Tongue (tissue), 1 donor: ENCODE measurements at regions not wholly inside any gene's neighbourhood (a gene's known extent, or its start where the extent isn't known, plus 50 kb on each side); places are given as distances from the start of the nearest gene placed in this dataset.
"Not testable (repeated sequence)": the region's sequence is repeated elsewhere in the genome, so short reads cannot be mapped to it uniquely, and the experiment has no call there.

Source experiments
- DNase-seq: peaks from one replicate; pipeline ENCODE4 v3.0.0-alpha.2; 2015

- DNase-seq, result peak; percentile 41
These were observed 63.0 kb downstream of the HOXA1 start for GRCh38 chr7:27032839-27033238.

GRCh38 chr7:27031289-27032172 is 64.3 kb downstream of the HOXA1 start:
- DNase-seq, result peak; percentile 47

GRCh38 chr7:27030393-27031050 is 65.3 kb downstream of the HOXA1 start:
- peak; percentile 55 for DNase-seq

GRCh38 chr7:27025270-27025669 is 70.5 kb downstream of the HOXA1 start:
- DNase-seq, result no peak

- DNase-seq, result no peak
These were observed 85.7 kb downstream of the HOXA1 start for GRCh38 chr7:27010068-27010467.

DNA sequence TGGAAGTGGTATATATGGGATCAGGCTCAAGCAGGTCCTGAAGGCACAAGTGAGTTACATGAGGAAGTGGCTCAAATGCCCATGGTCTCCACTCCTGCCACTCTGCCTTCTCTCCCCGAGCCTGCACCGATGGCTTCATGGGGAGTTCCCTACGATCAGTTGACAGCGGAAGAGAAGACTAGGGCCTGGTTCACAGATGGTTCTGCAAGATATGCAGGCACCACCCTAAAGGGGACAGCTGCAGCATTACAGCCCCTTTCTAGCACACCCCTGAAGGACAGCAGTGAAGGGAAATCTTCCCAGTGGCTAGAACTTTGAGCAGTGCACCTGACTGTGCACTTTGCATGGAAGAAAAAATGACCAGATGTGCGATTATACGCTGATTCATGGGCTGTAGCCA is 95.3 kb downstream of the HOXA1 start:
- DNase-seq, result no peak

GRCh38 chr7:26998284-26998683 is 97.5 kb downstream of the HOXA1 start:
- not testable (repeated sequence) for DNase-seq

- DNase-seq, result no peak
These were observed 100.1 kb downstream of the HOXA1 start for GRCh38 chr7:26995666-26996065.

- DNase-seq, result peak; percentile 18
These were observed 101.7 kb downstream of the HOXA1 start for GRCh38 chr7:26993816-26994810.

GRCh38 chr7:26992670-26993069 is 103.1 kb downstream of the HOXA1 start:
- peak; percentile 30 for DNase-seq

- no peak for DNase-seq
These were observed 104.0 kb downstream of the HOXA1 start for GRCh38 chr7:26991796-26992195.

GRCh38 chr7:26989897-26990670 is 105.7 kb downstream of the HOXA1 start:
- DNase-seq, result peak; percentile 27

GRCh38 chr7:26988836-26989374 is 106.9 kb downstream of the HOXA1 start:
- no peak for DNase-seq

- DNase-seq, result no peak
These were observed 108.5 kb downstream of the HOXA1 start for GRCh38 chr7:26987338-26987737.

GRCh38 chr7:26978146-26978545 is 113.8 kb upstream of the SKAP2 start:
- DNase-seq, result no peak

DNA sequence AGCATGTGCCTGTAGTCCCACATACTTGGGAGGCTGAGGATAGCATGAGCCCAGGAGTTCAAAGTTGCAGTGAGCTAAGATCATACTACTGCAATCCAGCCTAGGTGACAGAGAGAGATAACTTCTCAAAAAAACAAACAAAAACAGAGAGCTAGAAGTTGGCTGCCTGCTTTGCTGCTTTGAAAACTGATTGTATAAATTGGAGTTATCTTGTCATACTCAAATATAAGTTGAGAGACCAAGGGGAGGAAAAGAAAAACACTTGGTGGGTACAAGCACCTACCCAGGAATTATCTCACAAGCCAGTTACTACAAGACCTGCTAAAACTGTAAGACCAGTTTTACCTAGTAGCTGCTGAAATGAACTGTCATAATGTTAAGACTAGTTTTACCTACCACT is 112.5 kb upstream of the SKAP2 start:
- DNase-seq, result no peak

DNA sequence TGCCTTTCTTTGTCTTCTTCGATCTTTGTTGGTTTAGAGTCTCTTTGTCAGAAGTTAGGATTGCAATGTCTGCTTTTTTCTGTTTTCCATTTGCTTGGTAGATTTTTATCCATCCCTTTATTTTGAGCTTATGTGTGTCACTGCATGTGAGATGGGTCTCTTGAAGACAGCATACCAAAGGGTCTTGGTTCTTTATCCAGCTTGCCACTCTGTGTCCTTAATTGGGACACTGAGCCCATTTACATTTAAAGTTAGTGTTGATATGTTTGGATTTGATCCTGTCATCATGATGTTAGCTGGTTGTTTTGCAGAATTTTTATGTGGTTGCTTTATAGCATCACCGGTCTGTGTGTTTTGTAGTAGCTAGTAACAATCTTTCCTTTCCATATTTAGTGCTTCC is 107.5 kb upstream of the SKAP2 start:
- not testable (repeated sequence) for DNase-seq

- no peak for DNase-seq
These were observed 101.3 kb upstream of the SKAP2 start for GRCh38 chr7:26965724-26966123.

GRCh38 chr7:26964156-26964808 is 99.9 kb upstream of the SKAP2 start:
- DNase-seq, result no peak

GRCh38 chr7:26959290-26959689 is 94.9 kb upstream of the SKAP2 start:
- no peak for DNase-seq

GRCh38 chr7:26958834-26959233 is 94.4 kb upstream of the SKAP2 start:
- no peak for DNase-seq
